ENCODE measurements at regions not wholly inside any gene's neighbourhood (a gene's known extent, or its start where the extent isn't known, plus 50 kb on each side); places are given as distances from the start of the nearest gene placed in this dataset.

- no peaks in the 10 kb centered on the region for H3K27me3 Mint-ChIP-seq (ENCODE audit: low read depth)
- DNase-seq (ENCODE audit: low read depth, low spot score): no peak
- H3K4me3 Mint-ChIP-seq: no peak overlapping the region
- H3K9me3 Mint-ChIP-seq: peaks cover 12% of the 10 kb centered on the region
- H3K27ac Mint-ChIP-seq (ENCODE audit: unreplicated experiment): no peak overlapping the region
- TF ChIP-seq, protein P1, sequence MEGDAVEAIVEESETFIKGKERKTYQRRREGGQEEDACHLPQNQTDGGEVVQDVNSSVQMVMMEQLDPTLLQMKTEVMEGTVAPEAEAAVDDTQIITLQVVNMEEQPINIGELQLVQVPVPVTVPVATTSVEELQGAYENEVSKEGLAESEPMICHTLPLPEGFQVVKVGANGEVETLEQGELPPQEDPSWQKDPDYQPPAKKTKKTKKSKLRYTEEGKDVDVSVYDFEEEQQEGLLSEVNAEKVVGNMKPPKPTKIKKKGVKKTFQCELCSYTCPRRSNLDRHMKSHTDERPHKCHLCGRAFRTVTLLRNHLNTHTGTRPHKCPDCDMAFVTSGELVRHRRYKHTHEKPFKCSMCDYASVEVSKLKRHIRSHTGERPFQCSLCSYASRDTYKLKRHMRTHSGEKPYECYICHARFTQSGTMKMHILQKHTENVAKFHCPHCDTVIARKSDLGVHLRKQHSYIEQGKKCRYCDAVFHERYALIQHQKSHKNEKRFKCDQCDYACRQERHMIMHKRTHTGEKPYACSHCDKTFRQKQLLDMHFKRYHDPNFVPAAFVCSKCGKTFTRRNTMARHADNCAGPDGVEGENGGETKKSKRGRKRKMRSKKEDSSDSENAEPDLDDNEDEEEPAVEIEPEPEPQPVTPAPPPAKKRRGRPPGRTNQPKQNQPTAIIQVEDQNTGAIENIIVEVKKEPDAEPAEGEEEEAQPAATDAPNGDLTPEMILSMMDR (conservative IDR thresholded peaks at IDR 0.05): no peak
- H3K4me1 Mint-ChIP-seq: no peaks in the 10 kb centered on the region
- peaks cover 5% of the 10 kb centered on the region for H3K36me3 Mint-ChIP-seq (ENCODE audit: low read depth)
These were observed 88.1 kb upstream of the BCL6 start for GRCh38 chr3:187833375-187833774.

DNA sequence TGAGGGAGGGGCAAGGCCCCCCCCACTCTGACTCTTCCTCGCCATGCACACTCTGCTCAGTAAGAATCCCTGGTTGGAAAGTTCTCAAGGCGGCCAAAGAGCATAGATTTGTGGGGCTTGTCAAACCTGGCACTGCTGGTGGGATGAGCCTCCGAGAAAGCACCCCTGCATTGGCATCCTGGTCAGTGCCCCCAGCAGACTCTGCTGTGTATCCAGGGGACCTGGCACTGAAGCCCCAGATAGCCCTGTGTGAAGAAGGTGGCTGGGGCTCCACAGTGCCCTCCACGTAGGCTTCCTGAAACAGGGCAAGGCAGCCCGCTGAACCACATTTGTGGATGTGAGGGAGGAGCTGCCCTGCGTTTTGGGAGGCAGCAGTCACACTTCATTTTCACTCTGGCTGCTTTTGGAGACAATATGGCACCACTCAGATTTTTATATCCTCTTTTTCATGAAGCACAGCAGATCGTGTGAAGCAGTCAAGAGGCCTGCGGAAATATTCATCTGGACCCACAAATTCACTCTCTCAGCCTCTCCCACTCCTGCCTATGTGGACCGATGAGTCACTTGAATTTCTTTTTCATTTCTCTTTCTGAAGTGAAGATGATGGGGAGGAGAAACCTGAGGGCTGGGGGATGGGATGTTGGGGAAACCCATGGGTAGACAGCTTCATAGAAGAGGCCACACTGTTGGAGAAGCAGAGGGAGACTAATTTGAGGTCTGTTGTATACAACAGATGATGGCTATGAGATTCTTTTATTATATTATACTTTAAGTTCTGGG, 88.7 kb upstream of the BCL6 start:
- TF ChIP-seq, protein P1 (conservative IDR thresholded peaks at IDR 0.05): no peak
- Mint-ChIP-seq H3K36me3 (ENCODE audit: low read depth) (peaks cover 5% of the 10 kb centered on the region), H3K4me1 (no peaks in the 10 kb centered on the region), H3K27me3 (ENCODE audit: low read depth) (no peaks in the 10 kb centered on the region), H3K9me3 (peaks cover 12% of the 10 kb centered on the region), H3K27ac (ENCODE audit: unreplicated experiment) (no peak overlapping the region), H3K4me3 (no peak overlapping the region)
- DNase-seq (ENCODE audit: low read depth, low spot score): no peak

DNA sequence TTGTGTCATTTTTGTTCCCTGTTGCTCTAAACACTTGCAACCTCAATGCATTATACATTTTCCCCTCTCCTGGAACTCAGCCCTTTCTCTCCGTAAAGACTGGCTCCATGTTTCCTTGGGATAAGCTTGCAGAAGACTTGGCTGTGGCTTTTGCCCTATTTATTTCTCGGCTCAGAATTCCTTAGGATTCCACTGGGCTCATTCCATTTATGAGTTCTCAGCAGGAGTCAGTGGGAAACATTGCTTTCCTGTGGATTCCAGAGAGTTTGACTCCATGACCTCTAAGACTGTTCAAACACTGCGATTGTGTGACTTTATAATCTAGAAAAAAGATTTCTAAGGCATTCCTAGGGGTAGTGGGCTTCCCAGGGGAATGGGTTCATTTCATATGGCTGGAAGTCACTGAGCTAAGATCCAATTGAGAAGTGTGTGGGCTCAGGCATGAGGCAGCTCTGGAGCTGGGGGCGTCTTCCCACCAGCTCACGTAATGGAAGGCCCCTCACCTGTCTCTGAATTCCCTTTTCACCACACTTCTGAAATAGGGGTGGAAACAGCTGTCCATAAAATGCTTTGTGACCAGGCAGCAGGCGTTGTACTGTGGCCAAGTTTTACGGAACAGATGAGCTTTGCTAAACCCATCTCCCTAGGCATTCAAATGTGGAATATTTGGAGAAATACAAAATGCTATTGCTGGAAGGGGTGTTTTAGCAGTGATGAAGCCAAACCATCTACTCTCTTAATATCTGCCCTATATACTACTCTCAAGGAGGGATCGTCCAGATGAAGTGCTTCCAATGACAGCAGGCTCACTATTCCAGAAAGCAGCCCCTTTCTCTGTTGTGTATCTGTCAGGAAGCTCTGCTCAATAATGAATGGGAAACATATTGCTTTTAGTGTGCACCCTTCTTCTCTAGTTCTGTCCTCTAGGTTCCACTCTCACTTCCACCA, 91.8 kb upstream of the BCL6 start:
- Mint-ChIP-seq H3K9me3 (peaks cover 6% of the 10 kb centered on the region), H3K27ac (ENCODE audit: unreplicated experiment) (no peak overlapping the region)
- TF ChIP-seq, protein P1 (conservative IDR thresholded peaks at IDR 0.05): no peak

GRCh38 chr3:187838016-187838540, 92.8 kb upstream of the BCL6 start:
- H3K9me3 Mint-ChIP-seq: peaks cover 6% of the 10 kb centered on the region
- no peak for DNase-seq (ENCODE audit: low read depth, low spot score)
- TF ChIP-seq, protein P1 (conservative IDR thresholded peaks at IDR 0.05): no peak
- H3K27ac Mint-ChIP-seq (ENCODE audit: unreplicated experiment): no peak overlapping the region
- H3K27me3 Mint-ChIP-seq (ENCODE audit: low read depth): no peaks in the 10 kb centered on the region
- H3K36me3 Mint-ChIP-seq (ENCODE audit: low read depth): peaks cover 5% of the 10 kb centered on the region
- no peak overlapping the region for H3K4me3 Mint-ChIP-seq
- no peaks in the 10 kb centered on the region for H3K4me1 Mint-ChIP-seq

More for the DNA sequence above, 91.8 kb upstream of the BCL6 start:
- Mint-ChIP-seq H3K4me1 (no peaks in the 10 kb centered on the region), H3K4me3 (no peak overlapping the region), H3K36me3 (ENCODE audit: low read depth) (peaks cover 5% of the 10 kb centered on the region), H3K27me3 (ENCODE audit: low read depth) (no peaks in the 10 kb centered on the region)
- no peak for DNase-seq (ENCODE audit: low read depth, low spot score)

GRCh38 chr3:187839422-187839821, 94.2 kb upstream of the BCL6 start:
- Mint-ChIP-seq H3K36me3 (ENCODE audit: low read depth) (peaks cover 5% of the 10 kb centered on the region), H3K27me3 (ENCODE audit: low read depth) (no peaks in the 10 kb centered on the region), H3K27ac (ENCODE audit: unreplicated experiment) (no peak overlapping the region), H3K9me3 (peaks cover 6% of the 10 kb centered on the region), H3K4me3 (no peak overlapping the region), H3K4me1 (no peaks in the 10 kb centered on the region)
- DNase-seq (ENCODE audit: low read depth, low spot score): no peak
- TF ChIP-seq, protein P1 (conservative IDR thresholded peaks at IDR 0.05): no peak

Measured in neural crest cell (in vitro differentiated cells).